Adrenal gland (tissue), 5 donors: ENCODE measurements at regions not wholly inside any gene's neighbourhood (a gene's known extent, or its start where the extent isn't known, plus 50 kb on each side); places are given as distances from the start of the nearest gene placed in this dataset.

Source experiments
- CTCF ChIP-seq, 6 experiments: fragments of 450-650 bp in 4 of 6; fragments of 200-600 bp in 2 of 6; sonication (generic) in 1 of 6; IDR thresholded peaks; 1 replicate in 5 of 6; 2 replicates in 1 of 6; pipeline versions ENCODE4 v1.5.1 to v1.8.0; 2016 to 2021; ENCODE audit warnings: antibody characterized with exemption in 6 of 6, mild to moderate bottlenecking in 2 of 6, moderate library complexity in 1 of 6
- POLR2A ChIP-seq, 2 donors: fragments of 450-650 bp; IDR thresholded peaks; one replicate each; pipeline ENCODE4 v1.6.1; 2017; ENCODE audit warnings: antibody characterized with exemption in 2 of 2, mild to moderate bottlenecking in 2 of 2, moderate library complexity in 1 of 2
- donor health status: DM: no; HTN: no; CAD: no.

- no peak for TF ChIP-seq CTCF (IDR thresholded peaks at IDR 0.05)
- no peak for TF ChIP-seq POLR2A (IDR thresholded peaks at IDR 0.05)
Observed at GRCh38 chr9:2934883-2935282, 91.0 kb upstream of the PUM3 start.
